ENCODE measurements at regions not wholly inside any gene's neighbourhood (a gene's known extent, or its start where the extent isn't known, plus 50 kb on each side); places are given as distances from the start of the nearest gene placed in this dataset.

DNA sequence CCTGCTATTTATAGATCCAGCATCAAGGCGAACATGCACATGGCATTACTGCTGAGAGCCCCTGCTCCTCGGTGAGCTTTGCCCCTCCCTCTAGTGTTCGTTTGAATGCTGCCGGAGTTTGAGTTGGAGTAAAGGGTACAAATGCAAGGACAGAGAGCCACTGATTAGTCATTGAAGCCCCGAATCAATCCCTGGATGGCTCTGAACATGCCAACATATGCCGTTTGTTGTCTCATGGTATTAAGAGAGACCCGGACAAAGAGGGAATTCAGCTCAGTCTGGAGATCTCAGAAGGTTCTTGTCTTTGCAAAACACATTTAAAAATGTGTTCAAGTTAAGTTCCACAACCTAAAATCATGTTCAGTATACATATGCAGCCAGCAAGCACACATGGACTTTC, 789.2 kb upstream of the NR2F2 start:
- no peak for DNase-seq

- DNase-seq, result no peak
These were observed 781.2 kb upstream of the NR2F2 start for GRCh38 chr15:95549168-95549738.

DNA sequence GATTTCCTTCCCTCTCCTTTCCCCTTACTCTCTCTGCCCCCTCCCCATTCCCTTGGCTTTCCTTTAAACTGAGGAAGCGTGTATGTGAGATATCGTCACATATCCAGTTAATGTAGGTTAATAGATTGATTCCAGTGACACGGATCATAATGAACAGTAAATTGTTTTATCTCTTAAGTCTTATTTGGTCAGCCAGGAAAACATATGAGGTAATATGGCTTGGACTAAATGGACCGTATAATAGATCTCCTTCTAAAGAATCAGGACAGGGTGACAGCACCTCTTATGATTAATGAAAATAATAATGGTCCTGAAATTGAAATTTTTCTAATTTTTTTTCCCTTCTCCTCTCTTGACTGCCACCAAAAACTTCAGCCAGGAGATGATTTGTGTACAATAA, 779.8 kb upstream of the NR2F2 start:
- no peak for DNase-seq

DNA sequence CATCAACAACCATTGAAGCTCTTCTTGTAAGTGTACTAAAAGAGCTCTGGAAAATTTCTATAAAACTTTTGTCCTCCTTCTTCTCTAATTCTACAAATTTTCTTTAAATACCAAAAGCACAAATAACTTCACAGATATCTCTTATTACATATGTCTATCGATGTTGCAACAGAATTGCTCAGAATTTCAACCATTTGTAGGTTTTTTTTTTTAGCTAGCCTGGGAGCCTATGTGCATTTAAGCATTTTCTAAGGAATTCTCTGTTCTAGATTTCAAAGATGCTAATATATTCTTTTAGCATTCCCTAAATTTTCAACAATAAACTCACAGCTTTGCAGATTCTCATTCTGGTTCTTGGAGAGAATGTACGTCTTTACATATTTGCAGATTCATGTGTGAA, 774.3 kb upstream of the NR2F2 start:
- DNase-seq, result no peak

- no peak for DNase-seq
These were observed 773.7 kb upstream of the NR2F2 start for GRCh38 chr15:95556866-95557225.

DNA sequence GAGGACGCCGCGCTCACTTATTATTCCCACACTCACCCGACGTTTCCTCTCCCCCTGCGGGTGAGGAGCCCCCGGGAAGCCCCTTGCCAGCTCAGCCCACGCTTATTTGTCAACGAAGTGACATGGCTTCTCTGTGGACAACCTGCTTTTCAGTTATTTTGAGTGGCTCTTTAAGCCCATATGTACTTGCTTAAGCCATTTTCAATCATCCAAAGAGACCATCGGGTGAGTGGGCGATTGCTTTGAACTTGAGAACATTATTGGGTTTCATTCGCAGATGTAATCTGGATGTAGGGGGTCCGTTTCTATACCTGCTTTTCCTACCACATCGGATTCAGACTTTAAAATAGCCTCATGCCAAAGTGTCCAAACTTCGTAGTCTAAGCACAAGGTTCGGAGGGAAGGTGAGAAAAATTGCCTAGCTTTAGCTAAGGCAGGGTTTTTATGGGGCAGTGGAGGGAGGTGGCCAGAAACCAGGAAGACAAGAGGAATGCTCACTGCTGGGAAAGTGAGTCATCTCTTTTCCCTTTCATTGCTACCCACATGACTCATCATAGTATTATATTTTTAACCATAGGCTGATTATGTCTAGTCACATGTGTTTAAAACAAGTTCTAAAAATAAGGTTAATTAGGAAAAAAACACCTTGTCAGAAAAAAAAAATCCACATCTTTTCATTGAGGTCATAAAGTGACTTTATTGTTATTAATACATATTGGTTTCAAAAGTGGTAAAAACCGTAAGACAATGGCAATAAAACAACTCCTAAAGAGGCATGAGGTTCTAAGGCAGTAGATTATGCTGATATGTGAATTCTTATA, 773.1 kb upstream of the NR2F2 start:
- no peak for DNase-seq

DNA sequence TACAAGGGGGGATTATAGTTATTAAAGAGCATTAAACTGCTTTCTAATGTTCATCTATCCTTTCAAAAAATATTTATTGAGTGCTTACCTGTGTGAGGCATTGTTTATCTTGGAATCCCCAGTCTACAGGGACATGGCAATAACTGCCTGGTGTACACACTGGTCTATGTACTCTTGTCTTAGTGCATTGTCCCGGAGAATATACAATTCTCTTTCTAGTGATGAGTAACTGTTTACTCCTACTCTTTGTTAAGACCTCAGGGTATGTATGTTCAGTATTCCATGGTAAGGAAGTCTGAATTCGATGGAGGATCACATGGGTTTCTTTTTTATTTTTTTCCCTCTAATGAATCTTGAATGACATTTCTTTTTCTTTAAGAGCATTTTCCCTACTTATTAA, 772.4 kb upstream of the NR2F2 start:
- DNase-seq, result no peak

DNA sequence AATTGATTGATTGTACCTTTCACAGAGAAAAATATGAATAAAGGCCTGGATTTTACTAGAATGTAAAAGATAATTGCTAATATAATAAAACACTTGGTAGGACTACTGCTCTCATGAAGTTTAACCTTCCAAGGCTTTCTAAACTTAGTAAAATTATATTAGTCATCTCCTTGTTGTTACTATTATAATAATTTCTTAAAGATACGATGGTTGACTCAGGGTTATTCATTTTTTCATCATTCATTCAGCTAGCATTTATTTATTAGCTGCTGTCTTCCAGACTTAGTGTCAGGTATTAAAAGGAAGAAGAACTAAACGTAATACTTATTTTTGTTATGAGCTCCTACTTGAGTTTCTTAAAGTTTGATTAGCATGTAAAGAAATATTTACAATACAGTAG, 771.6 kb upstream of the NR2F2 start:
- DNase-seq, result no peak

- no peak for DNase-seq
These were observed 770.6 kb upstream of the NR2F2 start for GRCh38 chr15:95559875-95560394.

DNA sequence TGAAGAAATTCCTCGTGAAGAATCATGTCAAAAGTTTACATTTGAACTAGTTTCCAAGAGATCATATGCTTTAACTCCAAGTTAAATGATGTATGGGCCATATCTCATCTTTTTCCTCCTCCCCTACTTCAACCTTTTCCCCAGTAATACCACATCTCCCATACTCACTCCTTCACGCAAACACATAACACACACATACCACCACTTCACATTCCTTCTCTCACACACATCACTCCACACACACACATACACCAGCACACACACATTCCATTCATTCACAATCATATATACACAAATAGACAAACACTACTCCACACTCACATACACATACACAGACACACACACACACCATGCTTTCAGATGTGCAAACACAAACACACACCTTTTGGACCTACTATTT, 769.0 kb upstream of the NR2F2 start:
- no peak for DNase-seq

- no peak for DNase-seq
These were observed 766.9 kb upstream of the NR2F2 start for GRCh38 chr15:95563634-95564033.

DNA sequence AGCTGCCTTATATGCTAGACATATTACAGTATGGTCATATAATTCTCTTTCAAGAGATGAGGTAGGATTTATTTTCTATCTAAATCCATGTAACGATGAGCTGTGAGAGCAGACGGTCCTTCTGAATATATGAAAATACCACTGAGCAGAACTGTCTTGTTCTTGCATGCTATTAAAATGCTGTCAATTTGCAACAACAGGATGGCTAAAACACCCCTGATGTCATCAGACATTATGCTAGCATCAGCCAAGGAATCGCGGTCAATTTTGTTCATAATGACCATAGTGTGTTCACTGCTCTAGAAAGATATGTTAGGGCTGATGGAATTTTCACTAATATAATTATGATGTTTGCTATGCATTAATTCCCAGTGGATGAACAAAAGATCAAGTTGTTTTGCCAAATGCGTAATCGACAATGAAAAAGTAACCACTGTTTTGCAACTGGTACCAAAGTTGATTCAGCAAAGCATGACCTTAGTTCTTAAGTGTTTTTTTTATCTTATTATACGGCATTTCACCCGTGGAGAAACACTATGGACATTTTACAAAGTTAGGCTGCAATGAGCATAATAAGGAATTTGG, 765.4 kb upstream of the NR2F2 start:
- no peak for DNase-seq

GRCh38 chr15:95565690-95566089, 764.8 kb upstream of the NR2F2 start:
- DNase-seq, result no peak

- no peak for DNase-seq
These were observed 762.8 kb upstream of the NR2F2 start for GRCh38 chr15:95567686-95568085.

DNA sequence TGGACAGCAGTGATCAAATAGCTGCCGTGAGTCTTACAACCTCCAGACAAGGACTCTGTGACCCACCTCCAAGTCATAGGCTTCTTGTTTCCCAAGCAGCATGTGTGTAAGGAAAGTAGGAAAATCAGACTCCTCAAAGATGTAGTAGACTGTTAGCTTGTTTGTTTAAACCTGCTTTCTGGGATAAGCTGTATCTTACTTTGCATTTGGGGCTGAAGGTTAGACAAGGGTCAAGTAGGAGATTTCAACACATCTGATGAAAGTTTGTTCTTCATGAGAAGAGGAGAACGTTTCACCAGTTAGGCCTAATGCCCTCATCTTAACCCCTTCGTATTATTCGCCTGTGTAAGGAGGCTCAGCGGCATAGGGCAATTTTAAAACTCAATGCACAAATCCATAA, 756.4 kb upstream of the NR2F2 start:
- no peak for DNase-seq

DNA sequence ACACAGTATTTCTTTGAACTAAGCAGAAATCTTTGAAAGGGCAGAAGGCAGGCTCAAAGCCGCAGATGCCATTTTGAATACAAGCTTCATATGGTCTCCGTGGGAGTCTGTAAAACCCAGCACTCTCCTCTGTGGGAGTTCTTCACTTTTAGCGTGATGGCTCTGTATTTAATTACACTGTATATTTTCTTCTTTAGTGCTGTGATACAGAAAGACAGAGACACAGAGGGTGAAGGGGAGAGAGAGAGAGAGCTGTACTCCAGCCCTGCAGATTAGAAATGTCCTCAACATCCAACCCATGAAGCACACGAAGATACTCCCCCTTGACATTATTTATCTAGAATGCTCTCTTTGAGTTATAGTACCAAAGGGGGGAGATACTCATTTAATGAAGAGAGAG, 752.6 kb upstream of the NR2F2 start:
- no peak for DNase-seq

DNA sequence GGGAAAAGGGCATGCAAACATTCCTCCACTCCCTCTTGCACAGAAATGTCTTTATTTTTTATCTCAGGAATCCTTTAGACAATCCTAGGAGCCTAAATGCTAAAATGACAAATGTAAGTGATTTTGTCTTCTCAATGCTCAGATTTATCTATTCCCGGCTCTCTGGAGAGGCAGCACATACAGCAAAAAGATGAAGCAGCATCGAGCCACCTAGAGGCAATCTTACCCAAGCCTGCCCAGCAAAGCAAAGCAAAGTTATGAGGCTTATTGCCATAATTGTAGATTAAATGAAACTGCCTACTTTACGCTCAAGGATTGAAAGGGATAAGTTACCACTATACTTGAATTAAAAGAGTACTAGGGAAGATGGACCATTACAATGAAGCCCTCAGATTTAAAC, 750.4 kb upstream of the NR2F2 start:
- no peak for DNase-seq

DNA sequence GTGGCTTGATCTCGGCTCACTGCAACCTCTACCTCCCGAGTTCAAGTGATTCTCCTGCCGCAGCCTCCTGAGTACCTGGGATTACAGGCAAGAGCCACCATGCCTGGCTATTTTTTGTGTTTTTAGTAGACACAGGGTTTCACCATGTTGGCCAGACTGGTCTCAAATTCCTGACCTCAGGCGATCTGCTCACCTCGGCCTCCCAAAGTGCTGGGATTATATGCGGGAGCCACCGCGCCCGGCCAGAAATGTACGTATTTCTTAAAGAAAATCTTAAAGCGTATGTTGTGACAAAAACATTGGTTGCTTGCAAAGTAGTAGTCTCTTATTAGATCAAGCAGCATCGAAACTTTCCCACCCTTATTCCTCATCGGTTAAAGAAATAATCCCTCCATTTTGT, 748.9 kb upstream of the NR2F2 start:
- no peak for DNase-seq

GRCh38 chr15:95584088-95584487, 746.4 kb upstream of the NR2F2 start:
- no peak for DNase-seq

GRCh38 chr15:95588056-95588455, 742.4 kb upstream of the NR2F2 start:
- no peak for DNase-seq

- no peak for DNase-seq
These were observed 739.9 kb upstream of the NR2F2 start for GRCh38 chr15:95590533-95591044.

- DNase-seq, result no peak
These were observed 739.2 kb upstream of the NR2F2 start for GRCh38 chr15:95591270-95591669.

DNA sequence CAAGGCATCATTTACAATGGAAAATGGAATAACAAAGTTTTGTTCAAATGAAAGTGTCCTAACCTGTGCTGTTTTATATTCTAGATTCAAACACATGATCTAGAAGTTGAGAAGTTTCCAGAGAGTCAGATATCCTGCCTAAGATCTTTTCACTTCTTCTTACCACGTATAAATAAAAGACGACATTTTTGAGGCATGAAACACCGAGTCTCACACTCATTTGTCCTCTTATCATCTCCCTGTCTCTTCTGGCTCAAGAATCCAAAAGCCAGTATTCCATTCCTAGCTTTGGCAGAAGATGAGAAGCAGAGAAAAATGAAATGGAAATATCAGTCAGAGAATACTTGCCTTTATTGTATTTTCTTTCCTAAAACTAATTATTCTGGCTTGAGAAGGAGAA, 738.6 kb upstream of the NR2F2 start:
- DNase-seq, result no peak

DNA sequence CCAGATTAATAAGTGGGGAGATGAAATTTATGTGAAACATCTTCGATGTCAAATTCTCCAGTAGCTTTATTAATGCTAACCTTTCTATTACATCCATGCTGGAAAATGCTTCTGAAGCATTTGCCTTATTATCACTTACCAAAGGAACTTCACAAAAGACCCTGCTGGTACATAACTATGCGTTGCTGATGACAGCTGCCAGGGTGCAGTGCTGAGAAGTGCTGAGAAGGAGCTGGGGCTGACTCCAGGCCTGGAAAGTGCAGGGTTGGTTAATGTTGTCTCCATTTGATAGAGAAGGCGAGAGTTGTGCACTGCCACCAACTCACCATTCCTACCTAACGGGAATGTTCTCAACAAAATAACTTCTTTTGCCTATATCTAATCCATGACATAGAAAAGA, 736.0 kb upstream of the NR2F2 start:
- DNase-seq, result no peak
